ENCODE measurements at regions not wholly inside any gene's neighbourhood (a gene's known extent, or its start where the extent isn't known, plus 50 kb on each side); places are given as distances from the start of the nearest gene placed in this dataset.

DNA sequence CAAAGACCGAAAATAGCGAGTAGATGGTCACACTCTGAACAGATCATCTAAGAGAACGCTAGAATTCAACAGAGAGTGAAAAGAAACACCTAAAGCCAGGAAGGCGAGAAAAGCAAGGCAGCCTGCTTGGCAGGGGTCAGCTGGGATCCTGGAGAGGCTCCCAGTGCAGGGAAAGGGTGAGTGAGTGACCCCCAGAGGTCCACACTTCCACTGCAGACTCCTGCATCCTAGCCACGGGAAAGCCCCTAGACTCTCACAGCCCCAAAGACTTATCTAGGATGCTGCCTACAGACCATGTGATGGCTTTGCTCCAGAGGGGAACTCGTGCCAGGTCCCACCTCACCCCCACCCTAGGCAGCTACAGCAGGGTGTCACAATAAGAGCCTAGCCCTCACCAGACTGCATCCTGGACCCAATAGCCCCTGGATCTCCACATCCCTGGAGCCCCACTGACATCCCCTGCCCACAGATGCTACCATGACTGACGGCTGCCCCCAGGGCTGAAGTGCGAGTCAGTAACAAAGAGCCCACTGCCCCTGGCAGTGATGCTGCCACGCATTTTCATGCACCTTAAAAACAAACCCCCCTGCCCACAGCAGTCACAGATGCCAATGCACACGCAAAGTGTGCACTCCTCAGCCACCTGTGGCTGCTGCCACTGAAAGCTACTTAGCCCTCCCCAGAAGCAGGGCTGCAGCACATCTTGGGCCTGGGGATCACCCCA, 62.2 kb downstream of the PSMG1 start:
- POLR2A ChIA-PET (ENCODE audit: unreplicated experiment), result no interaction called here
- no peaks in the 10 kb centered on the region for H3K27me3 ChIP-seq (ENCODE audit: insufficient read depth, low read depth)
- H3F3A ChIP-seq (ENCODE audit: insufficient read depth, low read depth), result no peaks in the 10 kb centered on the region
- no peak overlapping the region for H2AFZ ChIP-seq
- no peaks in the 10 kb centered on the region for H4K20me1 ChIP-seq (ENCODE audit: insufficient read depth)
- TF ChIP-seq, protein P1, sequence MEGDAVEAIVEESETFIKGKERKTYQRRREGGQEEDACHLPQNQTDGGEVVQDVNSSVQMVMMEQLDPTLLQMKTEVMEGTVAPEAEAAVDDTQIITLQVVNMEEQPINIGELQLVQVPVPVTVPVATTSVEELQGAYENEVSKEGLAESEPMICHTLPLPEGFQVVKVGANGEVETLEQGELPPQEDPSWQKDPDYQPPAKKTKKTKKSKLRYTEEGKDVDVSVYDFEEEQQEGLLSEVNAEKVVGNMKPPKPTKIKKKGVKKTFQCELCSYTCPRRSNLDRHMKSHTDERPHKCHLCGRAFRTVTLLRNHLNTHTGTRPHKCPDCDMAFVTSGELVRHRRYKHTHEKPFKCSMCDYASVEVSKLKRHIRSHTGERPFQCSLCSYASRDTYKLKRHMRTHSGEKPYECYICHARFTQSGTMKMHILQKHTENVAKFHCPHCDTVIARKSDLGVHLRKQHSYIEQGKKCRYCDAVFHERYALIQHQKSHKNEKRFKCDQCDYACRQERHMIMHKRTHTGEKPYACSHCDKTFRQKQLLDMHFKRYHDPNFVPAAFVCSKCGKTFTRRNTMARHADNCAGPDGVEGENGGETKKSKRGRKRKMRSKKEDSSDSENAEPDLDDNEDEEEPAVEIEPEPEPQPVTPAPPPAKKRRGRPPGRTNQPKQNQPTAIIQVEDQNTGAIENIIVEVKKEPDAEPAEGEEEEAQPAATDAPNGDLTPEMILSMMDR (conservative IDR thresholded peaks at IDR 0.05), result no peak
- intact Hi-C loops (cut with micrococcal nuclease; ENCODE audit: unreplicated experiment), result no loop called here
- H3K9me3 ChIP-seq (ENCODE audit: insufficient read depth, low read depth), result no peaks in the 10 kb centered on the region
- H3K4me3 ChIP-seq, result no peak overlapping the region
- no peak overlapping the region for H3K4me2 ChIP-seq
- H3K4me1 ChIP-seq (replicated peaks; ENCODE audit: insufficient read depth), result no peaks in the 10 kb centered on the region
- H3K9me2 ChIP-seq (ENCODE audit: insufficient read depth), result no peaks in the 10 kb centered on the region
- no peaks in the 10 kb centered on the region for H3K79me2 ChIP-seq (ENCODE audit: low read depth)
- no TSS peak for BruUV-seq (replicated peaks)
- H3K27ac ChIP-seq, result no peak overlapping the region
- DNase-seq, result no peak
- H3K36me3 ChIP-seq (ENCODE audit: low read depth), result no peaks in the 10 kb centered on the region
- CTCF ChIA-PET, result no interaction called here

DNA sequence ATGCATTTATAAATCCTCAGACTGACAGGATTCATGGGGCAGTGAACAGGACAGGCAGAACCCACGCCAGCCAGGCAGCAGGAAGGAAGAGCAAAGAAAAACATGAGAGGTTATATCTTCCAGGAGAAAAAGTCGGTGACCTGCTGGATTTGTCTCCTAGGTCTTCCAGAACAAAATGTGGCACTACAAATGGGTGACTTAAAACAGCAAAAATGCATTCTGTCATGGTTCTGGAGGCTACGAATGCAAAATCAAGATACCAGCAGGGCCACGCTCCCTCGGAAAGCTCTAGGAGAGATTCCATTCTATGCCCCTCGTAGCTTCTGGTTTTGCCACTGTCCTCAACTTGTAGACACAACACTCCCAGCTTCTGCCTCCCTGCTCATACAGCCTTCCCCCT, 63.4 kb downstream of the PSMG1 start:
- BruUV-seq (replicated peaks), result no TSS peak
- intact Hi-C loops (cut with micrococcal nuclease; ENCODE audit: unreplicated experiment), result no loop called here
- H3K9me2 ChIP-seq (ENCODE audit: insufficient read depth), result no peaks in the 10 kb centered on the region
- ChIA-PET POLR2A (ENCODE audit: unreplicated experiment) (no interaction called here), CTCF (no interaction called here)
- H2AFZ ChIP-seq, result no peak overlapping the region
- no peaks in the 10 kb centered on the region for H3F3A ChIP-seq (ENCODE audit: insufficient read depth, low read depth)
- no peaks in the 10 kb centered on the region for H4K20me1 ChIP-seq (ENCODE audit: insufficient read depth)
- H3K79me2 ChIP-seq (ENCODE audit: low read depth), result no peaks in the 10 kb centered on the region
- no peaks in the 10 kb centered on the region for H3K36me3 ChIP-seq (ENCODE audit: low read depth)
- H3K9me3 ChIP-seq (ENCODE audit: insufficient read depth, low read depth), result no peaks in the 10 kb centered on the region
- H3K4me1 ChIP-seq (replicated peaks; ENCODE audit: insufficient read depth), result no peaks in the 10 kb centered on the region
- no peak overlapping the region for H3K27ac ChIP-seq
- no peak overlapping the region for H3K4me2 ChIP-seq
- TF ChIP-seq, protein P1 (conservative IDR thresholded peaks at IDR 0.05), result no peak
- TF ChIP-seq EZH2 (IDR thresholded peaks at IDR 0.05; ENCODE audit: low read depth), result no peak
- no peaks in the 10 kb centered on the region for H3K27me3 ChIP-seq (ENCODE audit: insufficient read depth, low read depth)
- no peak overlapping the region for H3K4me3 ChIP-seq
- DNase-seq, result no peak

DNA sequence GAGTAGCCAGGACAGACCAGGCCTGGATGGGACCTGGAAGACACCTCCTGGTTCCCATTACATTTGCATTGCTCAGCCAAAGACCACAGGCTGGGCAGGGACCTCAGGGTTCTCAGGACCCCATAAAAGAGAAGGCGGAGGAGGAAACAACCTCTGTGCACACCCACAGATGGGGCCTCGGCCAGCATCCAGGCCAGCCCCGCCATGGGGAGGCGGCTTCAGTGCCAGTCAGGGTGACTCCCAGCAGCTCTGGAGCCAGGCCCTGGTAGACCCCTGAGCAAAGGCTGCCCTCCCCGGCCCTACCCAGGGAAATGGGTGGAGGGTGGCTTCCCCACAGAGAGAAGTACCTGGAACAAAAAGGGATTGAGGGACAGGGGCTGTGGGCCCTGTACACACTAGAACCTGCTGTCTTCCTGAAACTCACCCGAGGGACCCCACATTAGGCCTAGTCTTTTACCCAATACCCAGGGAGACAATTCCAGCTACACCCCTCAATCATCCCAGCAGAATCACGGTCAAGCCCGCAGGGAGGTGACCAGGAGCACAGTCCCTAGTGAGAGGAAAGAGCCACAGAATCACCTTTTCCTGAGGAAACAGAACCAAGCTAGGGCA, 64.5 kb downstream of the PSMG1 start:
- POLR2A ChIA-PET (ENCODE audit: unreplicated experiment), result no interaction called here
- no peak for DNase-seq

More for the DNA sequence above, 64.5 kb downstream of the PSMG1 start:
- CTCF ChIA-PET, result no interaction called here
- no peaks in the 10 kb centered on the region for H3K9me2 ChIP-seq (ENCODE audit: insufficient read depth)
- no peaks in the 10 kb centered on the region for H3K4me1 ChIP-seq (replicated peaks; ENCODE audit: insufficient read depth)
- TF ChIP-seq EZH2 (IDR thresholded peaks at IDR 0.05; ENCODE audit: low read depth), result no peak
- TF ChIP-seq, protein P1 (conservative IDR thresholded peaks at IDR 0.05), result no peak
- no peaks in the 10 kb centered on the region for H3F3A ChIP-seq (ENCODE audit: insufficient read depth, low read depth)
- no peak overlapping the region for H2AFZ ChIP-seq
- no peak overlapping the region for H3K27ac ChIP-seq
- H3K4me3 ChIP-seq, result no peak overlapping the region
- intact Hi-C loops (cut with micrococcal nuclease; ENCODE audit: unreplicated experiment), result no loop called here
- H3K9me3 ChIP-seq (ENCODE audit: insufficient read depth, low read depth), result no peaks in the 10 kb centered on the region
- no peaks in the 10 kb centered on the region for H3K36me3 ChIP-seq (ENCODE audit: low read depth)
- H3K27me3 ChIP-seq (ENCODE audit: insufficient read depth, low read depth), result no peaks in the 10 kb centered on the region
- no peaks in the 10 kb centered on the region for H4K20me1 ChIP-seq (ENCODE audit: insufficient read depth)
- H3K4me2 ChIP-seq, result no peak overlapping the region
- H3K79me2 ChIP-seq (ENCODE audit: low read depth), result no peaks in the 10 kb centered on the region
- no TSS peak for BruUV-seq (replicated peaks)

Data from PC-9 (cell line).